Mesenchymal stem cell (in vitro differentiated cells and primary cell): ENCODE measurements at regions not wholly inside any gene's neighbourhood (a gene's known extent, or its start where the extent isn't known, plus 50 kb on each side); places are given as distances from the start of the nearest gene placed in this dataset.
A peak's percentile ranks its signal among the peaks of the same experiment; 100 is the strongest.

Experiments
- DNase-seq: peaks from one replicate; pipeline ENCODE4 v3.0.0-alpha.2; 2013
- H2AFZ ChIP-seq: one replicate; pipeline ENCODE4 v1.6.1; 2013; ENCODE audit warnings: low read depth, mild to moderate bottlenecking, control low read depth, inconsistent platforms, low read length, moderate library complexity
- H2AK5ac ChIP-seq: 2 replicates; pipeline ENCODE4 v1.6.1; 2013; ENCODE audit warnings: low read length, moderate library complexity, mild to moderate bottlenecking, inconsistent platforms; ENCODE audit not compliant: severe bottlenecking
- H2BK120ac ChIP-seq: one replicate; pipeline ENCODE4 v1.6.1; 2013; ENCODE audit warnings: low read depth, mild to moderate bottlenecking, inconsistent platforms, low read length, moderate library complexity
- H2BK12ac ChIP-seq, 2 experiments: one replicate each; pipeline ENCODE4 v1.6.1; 2013; ENCODE audit warnings: inconsistent platforms in 2 of 2, low read length in 2 of 2, mild to moderate bottlenecking in 2 of 2, moderate library complexity in 2 of 2, control low read depth in 1 of 2
- H2BK15ac ChIP-seq: one replicate; pipeline ENCODE4 v1.6.1; 2013; ENCODE audit warnings: mild to moderate bottlenecking, low read depth, inconsistent platforms; ENCODE audit not compliant: poor library complexity, severe bottlenecking
- H2BK5ac ChIP-seq: 2 replicates; pipeline ENCODE4 v1.6.1; 2013; ENCODE audit warnings: low read depth, mild to moderate bottlenecking, low read length, control low read depth, inconsistent platforms; ENCODE audit not compliant: poor library complexity, severe bottlenecking
- H3K14ac ChIP-seq, 2 experiments: one replicate each; pipeline ENCODE4 v1.6.1; 2013; ENCODE audit warnings: inconsistent platforms in 2 of 2, low read length in 2 of 2, control low read depth in 1 of 2, mild to moderate bottlenecking in 1 of 2, moderate library complexity in 1 of 2
- H3K18ac ChIP-seq, 2 experiments: one replicate each; pipeline ENCODE4 v1.6.1; 2013; ENCODE audit warnings: inconsistent platforms in 2 of 2, low read length in 2 of 2, control low read depth in 1 of 2, low read depth in 1 of 2, mild to moderate bottlenecking in 1 of 2
- H3K23ac ChIP-seq, 2 experiments: one replicate each; pipeline ENCODE4 v1.6.1; 2013; ENCODE audit warnings: inconsistent platforms in 2 of 2, low read length in 2 of 2, mild to moderate bottlenecking in 2 of 2, moderate library complexity in 2 of 2, control low read depth in 1 of 2
- H3K27ac ChIP-seq: 2 replicates; pipeline ENCODE4 v1.5.1; 2013; ENCODE audit warnings: mild to moderate bottlenecking, moderate library complexity, low read length, control low read depth, inconsistent platforms; ENCODE audit not compliant: poor library complexity, severe bottlenecking
- H3K27me3 ChIP-seq, 2 experiments: 2 replicates each; pipeline versions ENCODE4 v1.6.1 to v1.7.0; 2013; ENCODE audit warnings: low read length in 2 of 2, mild to moderate bottlenecking in 2 of 2, moderate library complexity in 2 of 2, control low read depth in 1 of 2, inconsistent platforms in 1 of 2; ENCODE audit not compliant: control insufficient read depth in 1 of 2, insufficient read depth in 1 of 2
- H3K36me3 ChIP-seq, 2 experiments: 2 replicates each; pipeline versions ENCODE4 v1.6.1 to v1.7.0; 2013; ENCODE audit warnings: low read length in 2 of 2, control low read depth in 1 of 2, inconsistent platforms in 1 of 2, low read depth in 1 of 2, mild to moderate bottlenecking in 1 of 2; ENCODE audit not compliant: insufficient read depth in 2 of 2, control insufficient read depth in 1 of 2
- H3K4ac ChIP-seq, 2 experiments: one replicate each; pipeline ENCODE4 v1.6.1; 2013; ENCODE audit warnings: inconsistent platforms in 2 of 2, low read length in 2 of 2, mild to moderate bottlenecking in 2 of 2, moderate library complexity in 2 of 2, control low read depth in 1 of 2, low read depth in 1 of 2
- H3K4me1 ChIP-seq: 2 replicates; pipeline ENCODE4 v1.6.1; 2013; ENCODE audit warnings: low read depth, low read length, control low read depth; ENCODE audit not compliant: control insufficient read depth, insufficient read depth
- H3K4me2 ChIP-seq: 2 replicates; pipeline ENCODE4 v1.6.1; 2013; ENCODE audit warnings: low read length, mild to moderate bottlenecking, inconsistent platforms; ENCODE audit not compliant: poor library complexity, severe bottlenecking
- H3K4me3 ChIP-seq, 2 experiments: 2 replicates each; pipeline versions ENCODE4 v1.5.1 to v1.7.0; 2013; ENCODE audit warnings: low read length in 2 of 2, mild to moderate bottlenecking in 2 of 2, control low read depth in 1 of 2, low read depth in 1 of 2; ENCODE audit not compliant: insufficient read depth in 1 of 2
- H3K79me1 ChIP-seq: replicated peaks from 2 replicates; pipeline ENCODE4 v1.6.1; 2013; ENCODE audit warnings: mild to moderate bottlenecking, control low read depth, low read length, inconsistent platforms; ENCODE audit not compliant: poor library complexity, severe bottlenecking
- H3K9ac ChIP-seq: 2 replicates; pipeline ENCODE4 v1.7.0; 2013; ENCODE audit warnings: mild to moderate bottlenecking, low read length, moderate library complexity
- H3K9me3 ChIP-seq: 2 replicates; pipeline ENCODE4 v1.7.0; 2013; ENCODE audit warnings: mild to moderate bottlenecking, low read length; ENCODE audit not compliant: control insufficient read depth
- H4K8ac ChIP-seq: one replicate; pipeline ENCODE4 v1.6.1; 2013; ENCODE audit warnings: inconsistent platforms, mild to moderate bottlenecking, low read length, moderate library complexity
- H4K91ac ChIP-seq: one replicate; pipeline ENCODE4 v1.6.1; 2013; ENCODE audit warnings: mild to moderate bottlenecking, low read length, inconsistent platforms
- WGBS: methylation state at CpG from one replicate; pipeline ENCODE4 v1.1.7; 2013; ENCODE audit warnings: mixed read lengths; 5-methylcytosine and 5-hydroxymethylcytosine counted together

DNA sequence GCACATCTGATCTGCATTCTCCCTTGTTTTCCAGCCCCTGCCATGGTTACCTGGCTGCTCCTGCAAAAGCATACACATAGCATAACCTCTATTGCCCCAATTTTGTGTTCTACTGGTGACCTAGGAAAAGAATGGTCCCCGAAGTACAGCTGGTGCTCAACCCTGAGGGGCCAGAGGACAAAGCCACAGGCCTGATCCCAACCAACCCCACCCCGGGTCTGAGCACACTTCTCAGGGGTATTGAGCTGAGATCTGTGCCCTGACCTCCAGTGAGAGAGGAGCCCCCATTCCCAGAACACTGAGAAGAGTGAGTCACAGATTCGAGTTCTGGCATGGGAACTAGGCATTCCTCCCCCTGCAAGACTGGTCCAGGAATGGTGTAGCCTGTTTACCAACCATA lies 465.5 kb upstream of the ACTRT1 start:
- Histone ChIP-seq H2AFZ (no peak overlapping the region), H3K36me3 (no peaks in the 10 kb centered on the region), H2BK5ac (no peak overlapping the region), H4K91ac (no peak overlapping the region), H3K27me3 (no peaks in the 10 kb centered on the region), H3K4me3 (no peak overlapping the region), H3K4me1 (no peaks in the 10 kb centered on the region), H3K27ac (no peak overlapping the region), H2BK120ac (no peak overlapping the region), H2BK15ac (no peak overlapping the region), H3K4me2 (no peak overlapping the region), H2AK5ac (no peak overlapping the region), H3K9ac (no peak overlapping the region), H3K79me1 (no peaks in the 10 kb centered on the region), H3K23ac (no peak overlapping the region), H3K14ac (no peak overlapping the region), H3K4ac (no peak overlapping the region), H4K8ac (no peak overlapping the region), H3K9me3 (no peaks in the 10 kb centered on the region), H3K18ac (no peak overlapping the region), H2BK12ac (no peak overlapping the region)
- 58% methylated on average over 3 of the region's 3 CpGs for WGBS
- DNase-seq: no peak

- Histone ChIP-seq H3K4ac (no peak overlapping the region), H3K4me2 (no peak overlapping the region), H3K4me1 (no peaks in the 10 kb centered on the region), H3K27me3 (no peaks in the 10 kb centered on the region), H3K79me1 (no peaks in the 10 kb centered on the region), H2AK5ac (no peak overlapping the region), H2BK12ac (no peak overlapping the region), H3K4me3 (no peak overlapping the region), H3K18ac (no peak overlapping the region), H4K8ac (no peak overlapping the region), H2AFZ (no peak overlapping the region), H4K91ac (no peak overlapping the region), H3K9me3 (peaks cover 8% of the 10 kb centered on the region), H3K36me3 (no peaks in the 10 kb centered on the region), H2BK15ac (no peak overlapping the region), H3K14ac (no peak overlapping the region), H3K9ac (no peak overlapping the region), H2BK120ac (no peak overlapping the region), H3K27ac (no peak overlapping the region), H3K23ac (no peak overlapping the region), H2BK5ac (no peak overlapping the region)
- no peak for DNase-seq
These were observed 452.3 kb upstream of the ACTRT1 start for GRCh38 chrX:128504496-128504895.

- H3K4me2 ChIP-seq: no peak overlapping the region
- no peak overlapping the region for H2BK5ac ChIP-seq
- H3K9ac ChIP-seq: no peak overlapping the region
- peaks cover 4% of the 10 kb centered on the region for H3K4me1 ChIP-seq
- no peak overlapping the region for H3K18ac ChIP-seq
- H3K4ac ChIP-seq: no peak overlapping the region
- H2BK12ac ChIP-seq: no peak overlapping the region
- H3K9me3 ChIP-seq: no peaks in the 10 kb centered on the region
- no peaks in the 10 kb centered on the region for H3K36me3 ChIP-seq
- no peak overlapping the region for H3K23ac ChIP-seq
- H3K27ac ChIP-seq: peak overlapping the region; percentile 77
- no peak overlapping the region for H4K91ac ChIP-seq
- WGBS: 75% methylated on average over 4 of the region's 5 CpGs
- no peak overlapping the region for H3K14ac ChIP-seq
- H4K8ac ChIP-seq: no peak overlapping the region
- H2BK15ac ChIP-seq: no peak overlapping the region
- no peak overlapping the region for H3K4me3 ChIP-seq
- no peak overlapping the region for H2AK5ac ChIP-seq
- H2AFZ ChIP-seq: no peak overlapping the region
- H2BK120ac ChIP-seq: no peak overlapping the region
- H3K79me1 ChIP-seq: no peaks in the 10 kb centered on the region
- no peak for DNase-seq
- H3K27me3 ChIP-seq: no peaks in the 10 kb centered on the region
These were observed 411.9 kb upstream of the ACTRT1 start for GRCh38 chrX:128464116-128464515.

DNA sequence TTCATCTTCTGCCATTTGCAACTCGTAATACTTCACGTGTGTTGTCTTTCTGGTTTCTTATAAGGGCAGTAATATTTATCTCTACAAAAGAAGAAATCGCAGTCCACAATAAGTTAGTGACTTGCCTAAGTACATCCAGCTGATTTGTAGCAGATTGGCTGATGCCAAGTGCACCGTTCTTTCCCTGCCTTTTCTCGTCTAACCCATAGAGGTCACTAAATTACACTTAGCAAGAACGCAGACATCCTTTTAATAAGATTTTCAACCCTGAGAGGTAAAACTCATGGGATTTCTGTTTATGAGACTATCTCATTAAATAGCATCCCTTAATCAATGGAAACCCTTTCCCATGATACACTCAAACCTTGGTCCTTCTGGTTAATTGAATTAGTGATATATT lies 408.6 kb upstream of the ACTRT1 start:
- peaks cover 4% of the 10 kb centered on the region for H3K4me1 ChIP-seq
- H3K9me3 ChIP-seq: no peaks in the 10 kb centered on the region
- H3K14ac ChIP-seq: no peak overlapping the region
- H4K8ac ChIP-seq: no peak overlapping the region
- no peak overlapping the region for H2BK5ac ChIP-seq
- no peak overlapping the region for H3K23ac ChIP-seq
- H4K91ac ChIP-seq: no peak overlapping the region
- no peak overlapping the region for H2AK5ac ChIP-seq
- no peak overlapping the region for H3K4me3 ChIP-seq
- DNase-seq: no peak
- H3K4ac ChIP-seq: no peak overlapping the region
- H3K9ac ChIP-seq: no peak overlapping the region
- no peaks in the 10 kb centered on the region for H3K79me1 ChIP-seq
- no peaks in the 10 kb centered on the region for H3K27me3 ChIP-seq
- no peak overlapping the region for H2BK120ac ChIP-seq
- H3K27ac ChIP-seq: no peak overlapping the region
- H2BK15ac ChIP-seq: no peak overlapping the region
- no peaks in the 10 kb centered on the region for H3K36me3 ChIP-seq
- 56% methylated on average over 3 of the region's 6 CpGs for WGBS
- no peak overlapping the region for H2AFZ ChIP-seq
- no peak overlapping the region for H3K4me2 ChIP-seq
- H3K18ac ChIP-seq: no peak overlapping the region
- no peak overlapping the region for H2BK12ac ChIP-seq
